HepG2 (cell line): ENCODE measurements at regions not wholly inside any gene's neighbourhood (a gene's known extent, or its start where the extent isn't known, plus 50 kb on each side); places are given as distances from the start of the nearest gene placed in this dataset.

Experiments
- ATAC-seq: fragments of 200-7000 bp; cut with Tn5 transposase; 3 replicates; pipeline ENCODE4 v1.9.1; 2020; ENCODE audit warnings: mild to moderate bottlenecking, moderate library complexity
- BruUV-seq: library from RNA; stranded (reverse); fragments of 400-500 nt; replicated peaks from 2 replicates; lab custom pipeline; 2021; lab: Mats Ljungman, UMichigan
- CTCF ChIA-PET: fragments of 300-600 bp; formaldehyde crosslinking; extraction: SDS; loops from one replicate; lab custom pipeline; 2021; ENCODE audit warnings: low total read pairs, inconsistent platforms, low intra/inter-chr PET ratio; lab: Yijun Ruan, JAX
- POLR2A ChIA-PET: fragments of 350-600 bp; sonication (Branson Sonifier 250); formaldehyde crosslinking; loops from one replicate; lab custom pipeline; 2020; ENCODE audit warnings: antibody characterized with exemption, inconsistent platforms; lab: Yijun Ruan, JAX
- DNase-seq: peaks from one replicate; pipeline ENCODE4 v3.0.0-alpha.2; 2015; ENCODE audit warnings: low spot score
- FAIRE-seq: peaks from 3 replicates; lab custom pipeline; 2011; peaks lifted over from hg19 to GRCh38; lab: Jason Lieb, UNC
- H2AFZ ChIP-seq: one replicate; pipeline ENCODE4 v1.6.1; 2011; ENCODE audit warnings: low read length, inconsistent platforms
- H3K27ac ChIP-seq: fragments of 300-600 bp; 3 replicates; pipeline ENCODE4 v1.8.0; 2011; ENCODE audit warnings: mixed run types, mild to moderate bottlenecking, mixed read lengths, low read length, inconsistent platforms; ENCODE audit not compliant: insufficient read depth; ENCODE audit errors: extremely low read length
- H3K27me3 ChIP-seq, 2 experiments: fragments of 200-600 bp in 1 of 2; 2 replicates in 1 of 2; 3 replicates in 1 of 2; pipeline versions ENCODE4 v1.6.0 to v1.8.0; 2011; ENCODE audit warnings: low read length in 2 of 2, mild to moderate bottlenecking in 2 of 2, moderate library complexity in 2 of 2, inconsistent platforms in 1 of 2; ENCODE audit not compliant: insufficient read depth in 2 of 2, control insufficient read depth in 1 of 2
- H3K36me3 ChIP-seq, 2 experiments: fragments of 200-600 bp in 1 of 2; replicated peaks in 1 of 2; 2 replicates in 1 of 2; 3 replicates in 1 of 2; pipeline versions ENCODE4 v1.5.1 to v1.8.0; 2011; ENCODE audit warnings: low read length in 2 of 2, inconsistent platforms in 1 of 2; ENCODE audit not compliant: insufficient read depth in 2 of 2, control insufficient read depth in 1 of 2
- H3K4me1 ChIP-seq: 2 replicates; pipeline ENCODE4 v1.5.1; 2012; ENCODE audit warnings: low read length, inconsistent platforms; ENCODE audit not compliant: insufficient read depth
- H3K4me2 ChIP-seq: 2 replicates; pipeline ENCODE4 v1.6.0; 2011; ENCODE audit warnings: low read depth, low read length, inconsistent platforms
- H3K4me3 ChIP-seq, 3 experiments: fragments of 200-600 bp in 1 of 3; sonication (generic), shearing (Covaris generic) in 1 of 3; replicated peaks in 1 of 3; 2 replicates each; pipeline ENCODE4 v1.5.1; 2011 to 2016; ENCODE audit warnings: low read length in 3 of 3, inconsistent platforms in 2 of 3, low read depth in 2 of 3, mild to moderate bottlenecking in 2 of 3, control low read depth in 1 of 3, mixed read lengths in 1 of 3; ENCODE audit not compliant: insufficient read depth in 1 of 3
- H3K79me2 ChIP-seq: one replicate; pipeline ENCODE4 v1.6.1; 2011; ENCODE audit warnings: low read length, inconsistent platforms; ENCODE audit not compliant: insufficient read depth
- H3K9ac ChIP-seq: 2 replicates; pipeline ENCODE4 v1.6.0; 2011; ENCODE audit warnings: mild to moderate bottlenecking, low read depth, low read length, inconsistent platforms; ENCODE audit not compliant: insufficient read depth
- H3K9me3 ChIP-seq: 2 replicates; pipeline ENCODE4 v1.5.1; 2012; ENCODE audit warnings: mild to moderate bottlenecking, low read length
- H4K20me1 ChIP-seq: 2 replicates; pipeline ENCODE4 v1.6.0; 2011; ENCODE audit warnings: inconsistent platforms, mild to moderate bottlenecking, low read length, moderate library complexity; ENCODE audit not compliant: insufficient read depth
- CBFB ChIP-seq: sonication (generic); formaldehyde crosslinking; IDR thresholded peaks from 2 replicates; pipeline ENCODE4 v1.4.0; 2020; ENCODE audit warnings: missing genetic modification reagents
- GABPB1 ChIP-seq: IDR thresholded peaks from 2 replicates; pipeline ENCODE4 v1.6.1; 2016; ENCODE audit warnings: mild to moderate bottlenecking, missing genetic modification reagents, moderate library complexity, missing compliant biosample characterization
- KDM6A ChIP-seq: IDR thresholded peaks from 2 replicates; pipeline ENCODE4 v1.6.1; 2016; ENCODE audit warnings: low read depth
- KMT2B ChIP-seq: IDR thresholded peaks from 2 replicates; pipeline ENCODE4 v1.6.1; 2016; ENCODE audit warnings: missing genetic modification reagents, missing compliant biosample characterization
- MAFF ChIP-seq: IDR thresholded peaks from 2 replicates; pipeline ENCODE4 v1.6.1; 2011; ENCODE audit warnings: low read depth, low read length, improper control_type of control experiment
- NFATC3 ChIP-seq: sonication (generic); formaldehyde crosslinking; IDR thresholded peaks from 2 replicates; pipeline ENCODE4 v1.5.1; 2020; ENCODE audit warnings: mild to moderate bottlenecking, missing genetic modification reagents
- PCBP1 ChIP-seq: fragments of 200-400 bp; formaldehyde crosslinking; IDR thresholded peaks from 2 replicates; pipeline ENCODE4 v1.6.1; 2017; ENCODE audit warnings: mild to moderate bottlenecking, low read depth, low read length, borderline replicate concordance
- POLR2A ChIP-seq, 2 experiments: IDR thresholded peaks; 2 replicates each; pipeline ENCODE4 v1.6.1; 2011; ENCODE audit warnings: low read depth in 2 of 2, low read length in 2 of 2, mild to moderate bottlenecking in 1 of 2, moderate library complexity in 1 of 2; ENCODE audit not compliant: insufficient read depth in 1 of 2
- SMAD1 ChIP-seq: sonication (generic); formaldehyde crosslinking; IDR thresholded peaks from 2 replicates; pipeline ENCODE4 v1.4.0; 2020; ENCODE audit warnings: missing genetic modification reagents, low read depth, mild to moderate bottlenecking, borderline replicate concordance
- STAT5B ChIP-seq: sonication (generic); formaldehyde crosslinking; IDR thresholded peaks from 2 replicates; pipeline ENCODE4 v1.4.0; 2020; ENCODE audit warnings: missing genetic modification reagents
- TBP ChIP-seq: sonication (generic); formaldehyde crosslinking; IDR thresholded peaks from 2 replicates; pipeline ENCODE4 v1.5.0; 2020; ENCODE audit warnings: missing genetic modification reagents
- ZNF274 ChIP-seq: sonication (generic); formaldehyde crosslinking; IDR thresholded peaks from 2 replicates; pipeline ENCODE4 v1.5.1; 2020; ENCODE audit warnings: mild to moderate bottlenecking, missing genetic modification reagents
- ZNF768 ChIP-seq: sonication (generic); formaldehyde crosslinking; IDR thresholded peaks from 2 replicates; pipeline ENCODE4 v1.4.0; 2020; ENCODE audit warnings: missing genetic modification reagents
- ZSCAN21 ChIP-seq: sonication (generic); formaldehyde crosslinking; IDR thresholded peaks from 2 replicates; pipeline ENCODE4 v1.8.0; 2022; ENCODE audit warnings: mild to moderate bottlenecking, missing genetic modification reagents, moderate library complexity, borderline replicate concordance
- WGBS: methylation state at CpG from one replicate; pipeline ENCODE4 v1.1.6; 2017; ENCODE audit warnings: low lambda C conversion rate; 5-methylcytosine and 5-hydroxymethylcytosine counted together
- in situ Hi-C: cut with HindIII; loops from 2 replicates; pipeline ENCODE4 v1.10.0; 2017; ENCODE audit warnings: low pct_unique_long_range_greater_than_20kb; ENCODE audit not compliant: extremely low pct_ligation_motif_present
- intact Hi-C: fragments of 100-400 bp; cut with micrococcal nuclease; formaldehyde crosslinking; loops from one replicate; pipeline ENCODE4 v1.10.0; 2022; ENCODE audit not compliant: unreplicated experiment
- TF ChIP-seq, protein P1 (sequence below): sonication (generic); formaldehyde crosslinking; conservative IDR thresholded peaks from 2 replicates; pipeline ENCODE4 v1.5.0; 2020; ENCODE audit warnings: missing genetic modification reagents
- TF ChIP-seq, protein P2 (sequence below): sonication (generic); formaldehyde crosslinking; IDR thresholded peaks from 2 replicates; pipeline ENCODE4; 2020; ENCODE audit warnings: missing genetic modification reagents, mild to moderate bottlenecking, borderline replicate concordance
- TF ChIP-seq, protein P3 (sequence below): IDR thresholded peaks from 2 replicates; pipeline ENCODE4 v1.6.1; 2018; ENCODE audit warnings: missing genetic modification reagents
- TF ChIP-seq, protein P4 (sequence below): sonication (generic); formaldehyde crosslinking; IDR thresholded peaks from 2 replicates; pipeline ENCODE4 v1.5.1; 2020; ENCODE audit warnings: missing genetic modification reagents, mild to moderate bottlenecking, borderline replicate concordance

DNA sequence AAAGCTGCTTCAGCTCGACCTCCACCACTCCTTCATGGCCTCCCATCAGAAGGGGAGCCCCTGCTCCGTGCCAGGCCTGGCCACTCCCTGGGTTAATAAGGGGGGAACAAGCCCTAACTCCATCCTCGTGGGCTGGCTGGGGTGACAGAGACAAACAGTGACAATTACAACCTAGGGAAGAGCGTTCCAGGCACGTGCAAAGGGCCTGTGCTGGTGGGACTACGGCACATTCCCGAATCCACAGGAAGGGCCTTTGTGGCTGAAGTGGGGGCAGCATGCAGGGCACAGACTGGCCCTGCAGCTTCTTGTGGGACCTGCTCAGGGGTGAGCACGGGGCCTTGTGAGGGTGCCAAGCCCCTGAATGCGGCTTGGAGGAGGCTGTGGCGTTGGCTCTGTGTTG is 157.4 kb downstream of the C9orf50 start (continued):
- TF ChIP-seq KDM6A (CRISPR knock-in tag) (no peak), MAFF (no peak), ZNF274 (CRISPR knock-in tag) (no peak), KMT2B (no peak)
- TF ChIP-seq, all 625 proteins: peak for 0

DNA sequence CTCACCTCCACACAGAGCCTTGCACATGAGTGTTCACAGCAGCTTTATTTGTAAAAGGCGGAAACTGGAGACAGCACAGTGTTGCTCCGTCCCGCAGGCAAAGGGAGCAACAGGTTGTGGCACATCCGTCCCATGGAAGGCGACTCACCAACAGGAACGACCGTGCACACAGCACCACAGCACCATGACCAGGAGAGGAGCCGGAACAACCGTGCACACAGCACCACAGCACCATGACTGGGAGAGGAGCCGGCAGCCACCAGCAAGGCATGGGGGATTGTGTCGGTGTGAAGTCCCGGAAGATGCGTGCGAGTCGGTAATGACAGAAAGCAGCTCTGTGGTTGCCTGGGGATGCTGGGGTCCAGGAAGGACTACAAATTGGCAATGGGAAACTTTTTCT is 158.5 kb downstream of the C9orf50 start:
- no peak for FAIRE-seq

More for the DNA sequence above, 158.5 kb downstream of the C9orf50 start:
- peaks cover 50% of the 10 kb centered on the region for H3K4me1 ChIP-seq
- H3K4me3 ChIP-seq: no peak overlapping the region
- intact Hi-C loops: no loop called here
- peaks cover 9 to 24% of the 10 kb centered on the region in 2 experiments; a peak in 3 of 5 replicates for H3K27me3 ChIP-seq
- no peak overlapping the region for H3K4me2 ChIP-seq
- H3K9ac ChIP-seq: no peak overlapping the region
- TF ChIP-seq NFATC3 (CRISPR knock-in tag) (no peak), TBP (CRISPR knock-in tag) (no peak), PCBP1 (no peak), ZSCAN21 (CRISPR knock-in tag) (peak; percentile 98), ZNF768 (CRISPR knock-in tag) (peak; percentile 14; the same call in 1 of the 2 replicates), GABPB1 (CRISPR knock-in tag) (no peak), POLR2A (IDR thresholded peaks at IDR 0.05; ENCODE audit: insufficient read depth in 1 of 2, low read depth in 2 of 2, low read length in 2 of 2) (no peak), CBFB (CRISPR knock-in tag) (no peak), STAT5B (CRISPR knock-in tag) (no peak), SMAD1 (CRISPR knock-in tag) (no peak)
- TF ChIP-seq, protein P1, sequence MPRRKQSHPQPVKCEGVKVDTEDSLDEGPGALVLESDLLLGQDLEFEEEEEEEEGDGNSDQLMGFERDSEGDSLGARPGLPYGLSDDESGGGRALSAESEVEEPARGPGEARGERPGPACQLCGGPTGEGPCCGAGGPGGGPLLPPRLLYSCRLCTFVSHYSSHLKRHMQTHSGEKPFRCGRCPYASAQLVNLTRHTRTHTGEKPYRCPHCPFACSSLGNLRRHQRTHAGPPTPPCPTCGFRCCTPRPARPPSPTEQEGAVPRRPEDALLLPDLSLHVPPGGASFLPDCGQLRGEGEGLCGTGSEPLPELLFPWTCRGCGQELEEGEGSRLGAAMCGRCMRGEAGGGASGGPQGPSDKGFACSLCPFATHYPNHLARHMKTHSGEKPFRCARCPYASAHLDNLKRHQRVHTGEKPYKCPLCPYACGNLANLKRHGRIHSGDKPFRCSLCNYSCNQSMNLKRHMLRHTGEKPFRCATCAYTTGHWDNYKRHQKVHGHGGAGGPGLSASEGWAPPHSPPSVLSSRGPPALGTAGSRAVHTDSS (CRISPR knock-in tag): no peak
- TF ChIP-seq, protein P2, sequence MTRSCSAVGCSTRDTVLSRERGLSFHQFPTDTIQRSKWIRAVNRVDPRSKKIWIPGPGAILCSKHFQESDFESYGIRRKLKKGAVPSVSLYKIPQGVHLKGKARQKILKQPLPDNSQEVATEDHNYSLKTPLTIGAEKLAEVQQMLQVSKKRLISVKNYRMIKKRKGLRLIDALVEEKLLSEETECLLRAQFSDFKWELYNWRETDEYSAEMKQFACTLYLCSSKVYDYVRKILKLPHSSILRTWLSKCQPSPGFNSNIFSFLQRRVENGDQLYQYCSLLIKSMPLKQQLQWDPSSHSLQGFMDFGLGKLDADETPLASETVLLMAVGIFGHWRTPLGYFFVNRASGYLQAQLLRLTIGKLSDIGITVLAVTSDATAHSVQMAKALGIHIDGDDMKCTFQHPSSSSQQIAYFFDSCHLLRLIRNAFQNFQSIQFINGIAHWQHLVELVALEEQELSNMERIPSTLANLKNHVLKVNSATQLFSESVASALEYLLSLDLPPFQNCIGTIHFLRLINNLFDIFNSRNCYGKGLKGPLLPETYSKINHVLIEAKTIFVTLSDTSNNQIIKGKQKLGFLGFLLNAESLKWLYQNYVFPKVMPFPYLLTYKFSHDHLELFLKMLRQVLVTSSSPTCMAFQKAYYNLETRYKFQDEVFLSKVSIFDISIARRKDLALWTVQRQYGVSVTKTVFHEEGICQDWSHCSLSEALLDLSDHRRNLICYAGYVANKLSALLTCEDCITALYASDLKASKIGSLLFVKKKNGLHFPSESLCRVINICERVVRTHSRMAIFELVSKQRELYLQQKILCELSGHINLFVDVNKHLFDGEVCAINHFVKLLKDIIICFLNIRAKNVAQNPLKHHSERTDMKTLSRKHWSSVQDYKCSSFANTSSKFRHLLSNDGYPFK (CRISPR knock-in tag): no peak
- TF ChIP-seq, protein P3, sequence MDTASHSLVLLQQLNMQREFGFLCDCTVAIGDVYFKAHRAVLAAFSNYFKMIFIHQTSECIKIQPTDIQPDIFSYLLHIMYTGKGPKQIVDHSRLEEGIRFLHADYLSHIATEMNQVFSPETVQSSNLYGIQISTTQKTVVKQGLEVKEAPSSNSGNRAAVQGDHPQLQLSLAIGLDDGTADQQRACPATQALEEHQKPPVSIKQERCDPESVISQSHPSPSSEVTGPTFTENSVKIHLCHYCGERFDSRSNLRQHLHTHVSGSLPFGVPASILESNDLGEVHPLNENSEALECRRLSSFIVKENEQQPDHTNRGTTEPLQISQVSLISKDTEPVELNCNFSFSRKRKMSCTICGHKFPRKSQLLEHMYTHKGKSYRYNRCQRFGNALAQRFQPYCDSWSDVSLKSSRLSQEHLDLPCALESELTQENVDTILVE (CRISPR knock-in tag): no peak
- TF ChIP-seq, protein P4, sequence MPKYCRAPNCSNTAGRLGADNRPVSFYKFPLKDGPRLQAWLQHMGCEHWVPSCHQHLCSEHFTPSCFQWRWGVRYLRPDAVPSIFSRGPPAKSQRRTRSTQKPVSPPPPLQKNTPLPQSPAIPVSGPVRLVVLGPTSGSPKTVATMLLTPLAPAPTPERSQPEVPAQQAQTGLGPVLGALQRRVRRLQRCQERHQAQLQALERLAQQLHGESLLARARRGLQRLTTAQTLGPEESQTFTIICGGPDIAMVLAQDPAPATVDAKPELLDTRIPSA (CRISPR knock-in tag): no peak
- TF ChIP-seq, all 625 proteins: peak for 2
- H2AFZ ChIP-seq: no peak overlapping the region
- no peaks in the 10 kb centered on the region for H3K9me3 ChIP-seq
- H4K20me1 ChIP-seq: no peaks in the 10 kb centered on the region
- no peaks in the 10 kb centered on the region for H3K79me2 ChIP-seq
- WGBS: 78% methylated on average over 15 of the region's 15 CpGs
- POLR2A ChIA-PET: interaction anchor here (0.8 kb wide), 1 partner anchor 96 kb away, joined by 3 read pairs; no protein-coding TSS in a partner anchor
- H3K36me3 ChIP-seq: no peaks in the 10 kb centered on the region
- ATAC-seq (no peak), DNase-seq (no peak)
- no peak overlapping the region for H3K27ac ChIP-seq
- CTCF ChIA-PET: no interaction called here
- BruUV-seq: no TSS peak
- in situ Hi-C loops: no loop called here
